ENCODE measurements at regions not wholly inside any gene's neighbourhood (a gene's known extent, or its start where the extent isn't known, plus 50 kb on each side); places are given as distances from the start of the nearest gene placed in this dataset.
A peak's percentile ranks its signal among the peaks of the same experiment; 100 is the strongest.

- WGBS (ENCODE audit: insufficient coverage, low coverage, low lambda C conversion rate, missing lambda C conversion rate): 76% methylated on average over 4 of the region's 4 CpGs
- ATAC-seq: no peak
- no peak overlapping the region for H3K4me3 ChIP-seq
- intact Hi-C loops (cut with DNase I): no loop called here
- no peaks in the 10 kb centered on the region for H3K9me3 ChIP-seq
- no peak overlapping the region for H3K27ac ChIP-seq
- no peaks in the 10 kb centered on the region for H3K27me3 ChIP-seq
- no peaks in the 10 kb centered on the region for H3K36me3 ChIP-seq
- TF ChIP-seq, protein P1, sequence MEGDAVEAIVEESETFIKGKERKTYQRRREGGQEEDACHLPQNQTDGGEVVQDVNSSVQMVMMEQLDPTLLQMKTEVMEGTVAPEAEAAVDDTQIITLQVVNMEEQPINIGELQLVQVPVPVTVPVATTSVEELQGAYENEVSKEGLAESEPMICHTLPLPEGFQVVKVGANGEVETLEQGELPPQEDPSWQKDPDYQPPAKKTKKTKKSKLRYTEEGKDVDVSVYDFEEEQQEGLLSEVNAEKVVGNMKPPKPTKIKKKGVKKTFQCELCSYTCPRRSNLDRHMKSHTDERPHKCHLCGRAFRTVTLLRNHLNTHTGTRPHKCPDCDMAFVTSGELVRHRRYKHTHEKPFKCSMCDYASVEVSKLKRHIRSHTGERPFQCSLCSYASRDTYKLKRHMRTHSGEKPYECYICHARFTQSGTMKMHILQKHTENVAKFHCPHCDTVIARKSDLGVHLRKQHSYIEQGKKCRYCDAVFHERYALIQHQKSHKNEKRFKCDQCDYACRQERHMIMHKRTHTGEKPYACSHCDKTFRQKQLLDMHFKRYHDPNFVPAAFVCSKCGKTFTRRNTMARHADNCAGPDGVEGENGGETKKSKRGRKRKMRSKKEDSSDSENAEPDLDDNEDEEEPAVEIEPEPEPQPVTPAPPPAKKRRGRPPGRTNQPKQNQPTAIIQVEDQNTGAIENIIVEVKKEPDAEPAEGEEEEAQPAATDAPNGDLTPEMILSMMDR (IDR thresholded peaks at IDR 0.05): no peak
- no peak for TF ChIP-seq POLR2A (IDR thresholded peaks at IDR 0.05)
- DNase-seq: no peak
- no peaks in the 10 kb centered on the region for H3K4me1 ChIP-seq
Measured at GRCh38 chr10:83536426-83536825, 602.9 kb upstream of the GHITM start.

DNA sequence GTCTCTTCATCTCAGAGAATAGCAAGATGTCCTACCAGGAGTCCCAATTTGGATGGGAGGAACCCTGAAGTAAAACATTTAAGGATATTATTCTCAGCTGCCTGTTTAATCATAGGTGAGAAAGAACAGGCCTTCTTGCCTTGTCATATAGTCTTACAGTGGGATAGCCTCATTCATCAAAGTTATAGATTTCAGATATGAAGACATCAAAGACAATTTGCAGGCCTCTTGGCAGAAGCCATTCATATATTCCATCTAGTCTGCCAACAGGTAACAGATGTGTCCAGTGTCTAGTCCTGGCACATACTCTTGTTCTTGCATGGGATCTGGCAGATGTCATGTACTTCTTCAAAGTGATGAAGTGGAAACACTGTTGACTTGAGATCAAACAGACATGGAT, 601.3 kb upstream of the GHITM start:
- DNase-seq: no peak
- no peak overlapping the region for H3K4me3 ChIP-seq
- no peak overlapping the region for H3K27ac ChIP-seq
- intact Hi-C loops (cut with DNase I): no loop called here
- no peak for ATAC-seq
- no peaks in the 10 kb centered on the region for H3K36me3 ChIP-seq
- H3K4me1 ChIP-seq: no peaks in the 10 kb centered on the region
- H3K27me3 ChIP-seq: no peaks in the 10 kb centered on the region
- no peaks in the 10 kb centered on the region for H3K9me3 ChIP-seq
- TF ChIP-seq, protein P1 (IDR thresholded peaks at IDR 0.05): no peak
- no peak for TF ChIP-seq POLR2A (IDR thresholded peaks at IDR 0.05)

DNA sequence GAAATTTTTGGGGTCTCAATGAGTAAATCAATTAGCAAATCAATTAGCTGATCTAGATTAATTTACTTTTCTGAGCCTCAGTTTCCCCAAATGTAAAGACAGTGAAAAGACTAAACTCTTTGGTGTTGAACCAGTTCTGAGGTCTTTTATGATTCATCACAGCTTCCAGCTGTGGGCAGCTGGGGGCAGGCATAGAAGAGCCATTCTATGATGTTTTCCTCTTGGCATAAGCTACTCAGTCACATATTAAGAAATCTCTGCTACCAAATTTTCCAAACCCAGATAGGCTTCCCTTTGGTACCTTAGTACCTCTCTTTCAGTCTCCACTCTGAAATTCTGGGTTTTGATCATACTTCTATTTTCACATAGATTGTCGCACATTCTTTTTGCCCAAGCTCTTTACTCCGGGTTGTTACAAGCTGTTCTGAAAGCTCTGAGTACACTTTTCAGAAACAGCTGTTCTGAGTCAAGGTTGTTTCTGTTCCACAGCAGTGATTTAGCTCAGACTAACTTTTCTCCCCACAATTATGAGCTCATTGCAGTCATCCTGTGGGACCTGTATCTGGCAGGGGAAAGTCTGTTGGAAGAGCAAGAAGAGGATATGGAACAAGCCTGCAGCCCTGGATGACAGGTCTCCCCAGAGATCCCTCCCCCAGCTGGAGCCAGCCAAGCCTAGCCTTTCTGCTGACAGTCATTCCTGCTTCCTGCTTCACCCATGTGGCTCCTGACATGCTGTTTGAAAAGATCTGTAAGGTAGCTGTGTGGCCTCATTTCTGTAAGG, 599.6 kb upstream of the GHITM start:
- Histone ChIP-seq H3K4me3 (no peak overlapping the region), H3K36me3 (no peaks in the 10 kb centered on the region), H3K27me3 (no peaks in the 10 kb centered on the region), H3K4me1 (no peaks in the 10 kb centered on the region), H3K9me3 (no peaks in the 10 kb centered on the region), H3K27ac (no peak overlapping the region)
- DNase-seq: no peak
- peak in 1 of 4 donors; percentile 23 for ATAC-seq
- intact Hi-C loops (cut with DNase I): no loop called here
- no peak for TF ChIP-seq POLR2A (IDR thresholded peaks at IDR 0.05)
- TF ChIP-seq, protein P1 (IDR thresholded peaks at IDR 0.05): no peak
- WGBS (ENCODE audit: insufficient coverage, low coverage, low lambda C conversion rate, missing lambda C conversion rate): 74% methylated on average over 2 of the region's 2 CpGs

- H3K27ac ChIP-seq: no peak overlapping the region
- H3K27me3 ChIP-seq: no peaks in the 10 kb centered on the region
- WGBS (ENCODE audit: insufficient coverage, low coverage, low lambda C conversion rate, missing lambda C conversion rate): 20% methylated on average over 1 of the region's 1 CpG
- ATAC-seq (no peak), DNase-seq (no peak)
- TF ChIP-seq POLR2A (IDR thresholded peaks at IDR 0.05): no peak
- TF ChIP-seq, protein P1 (IDR thresholded peaks at IDR 0.05): no peak
- no peaks in the 10 kb centered on the region for H3K36me3 ChIP-seq
- intact Hi-C loops (cut with DNase I): no loop called here
- H3K9me3 ChIP-seq: no peaks in the 10 kb centered on the region
- H3K4me3 ChIP-seq: no peak overlapping the region
- H3K4me1 ChIP-seq: no peaks in the 10 kb centered on the region
Measured at GRCh38 chr10:83541046-83541445, 598.3 kb upstream of the GHITM start.
